ENCODE measurements at regions not wholly inside any gene's neighbourhood (a gene's known extent, or its start where the extent isn't known, plus 50 kb on each side); places are given as distances from the start of the nearest gene placed in this dataset.
A peak's percentile ranks its signal among the peaks of the same experiment; 100 is the strongest.
"Not testable (repeated sequence)": the region's sequence is repeated elsewhere in the genome, so short reads cannot be mapped to it uniquely, and the experiment has no call there.

DNA sequence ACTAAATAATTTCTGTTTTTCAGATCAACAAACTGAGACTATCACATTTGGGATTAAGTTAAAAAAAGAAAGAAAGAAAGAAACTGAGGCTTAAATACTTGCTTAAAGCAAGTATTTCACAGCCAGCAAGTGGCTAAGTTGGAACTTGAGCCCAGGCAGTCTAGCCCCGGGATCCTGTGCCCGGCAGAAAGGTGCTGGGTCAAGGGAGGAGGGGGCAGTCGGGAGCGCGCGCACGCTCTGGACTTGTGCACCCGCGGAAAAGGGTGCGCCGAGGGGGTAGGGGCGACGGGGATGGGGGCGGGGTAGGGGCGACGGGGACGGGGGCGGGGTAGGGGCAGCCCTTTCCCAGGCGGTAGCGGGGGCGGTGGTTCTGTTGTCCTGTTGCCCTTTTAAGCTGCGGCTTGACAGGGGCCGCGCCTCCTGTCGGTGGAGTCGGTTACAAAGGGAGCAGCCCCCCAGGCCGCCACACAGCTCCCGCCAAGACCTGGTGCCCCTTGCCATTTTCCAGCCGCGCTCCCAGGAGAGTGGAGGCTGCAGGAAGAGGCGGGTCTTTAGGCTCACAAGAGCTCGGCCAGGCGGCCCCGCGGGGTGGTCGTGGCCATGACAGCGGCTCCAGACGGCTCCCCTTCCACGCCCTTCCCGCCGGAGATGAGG lies 60.6 kb downstream of the GOLGA8T start:
- not testable (repeated sequence) for H3K27me3 Mint-ChIP-seq (ENCODE audit: low read depth); H3K4me1 Mint-ChIP-seq

DNA sequence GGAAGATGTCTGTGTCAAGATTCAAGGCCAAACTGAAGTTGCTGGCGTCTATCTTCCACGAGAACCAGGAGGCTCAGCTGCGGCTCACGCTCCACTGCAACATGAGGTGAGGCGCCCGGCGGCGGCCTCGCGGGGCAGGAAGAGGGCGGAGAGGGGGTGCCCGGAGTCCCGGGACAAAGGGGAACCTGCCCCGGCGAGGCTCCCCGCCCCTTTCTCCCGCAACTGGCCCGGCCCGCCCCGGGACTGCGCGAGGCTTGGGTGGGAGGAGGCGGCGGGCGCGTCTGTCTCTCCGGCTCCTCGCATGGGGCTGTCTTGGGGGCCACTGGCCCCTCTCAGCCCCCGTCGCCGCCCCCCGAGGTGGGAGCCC lies 61.1 kb downstream of the GOLGA8T start:
- H3K9me3 Mint-ChIP-seq; H3K27me3 Mint-ChIP-seq (ENCODE audit: low read depth); H3K4me1 Mint-ChIP-seq; H3K36me3 Mint-ChIP-seq; H3K4me3 Mint-ChIP-seq; H3K27ac Mint-ChIP-seq: not testable (repeated sequence)
- DNase-seq (ENCODE audit: low spot score in 2 of 2, unreplicated experiment in 2 of 2): peak; percentile 22 to 61

More for the DNA sequence above, 60.6 kb downstream of the GOLGA8T start:
- not testable (repeated sequence) for H3K27ac Mint-ChIP-seq; H3K4me3 Mint-ChIP-seq; DNase-seq (ENCODE audit: low spot score in 2 of 2, unreplicated experiment in 2 of 2); H3K36me3 Mint-ChIP-seq; H3K9me3 Mint-ChIP-seq

DNA sequence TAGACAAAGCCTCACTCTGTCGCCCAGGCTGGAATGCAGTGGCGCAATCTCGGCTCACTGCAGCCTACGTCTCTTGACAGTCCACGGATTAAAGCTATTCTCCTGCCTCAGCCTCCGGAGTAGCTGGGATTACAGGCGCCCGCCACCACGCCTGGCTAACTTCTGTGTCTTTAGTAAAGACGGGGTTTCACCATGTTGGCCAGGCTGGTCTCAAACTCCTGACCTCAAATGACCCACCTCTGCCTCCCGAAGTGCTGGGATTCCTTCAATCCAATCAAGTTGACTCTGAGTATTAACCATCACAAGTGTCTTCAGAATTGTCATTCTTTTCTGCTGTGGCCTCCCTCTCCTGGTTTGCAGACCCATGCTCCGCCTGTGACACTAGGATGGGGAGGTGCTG lies 61.9 kb downstream of the GOLGA8T start:
- DNase-seq (ENCODE audit: low spot score in 2 of 2, unreplicated experiment in 2 of 2); H3K27ac Mint-ChIP-seq: not testable (repeated sequence)

DNA sequence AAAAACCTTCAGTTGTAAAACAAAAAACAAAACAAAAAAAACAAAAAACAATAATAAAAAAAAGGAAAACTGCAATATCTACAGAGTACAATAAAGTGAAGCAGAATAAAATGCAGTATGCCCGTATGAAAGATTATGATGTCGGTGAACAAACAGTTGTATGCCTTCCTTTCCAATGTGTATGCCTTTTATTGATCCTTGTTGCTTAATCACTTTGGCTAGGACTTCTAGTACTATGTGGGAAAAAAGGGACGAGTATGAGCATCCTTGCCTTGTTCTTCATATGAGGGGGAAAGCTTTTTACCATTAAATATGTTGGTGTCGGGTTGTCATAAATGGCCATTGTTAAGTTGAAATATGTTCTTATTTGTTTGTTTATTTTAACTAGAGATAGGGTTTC lies 66.7 kb downstream of the GOLGA8T start:
- not testable (repeated sequence) for H3K27me3 Mint-ChIP-seq (ENCODE audit: low read depth); DNase-seq (ENCODE audit: low spot score in 2 of 2, unreplicated experiment in 2 of 2); H3K27ac Mint-ChIP-seq; H3K36me3 Mint-ChIP-seq; H3K9me3 Mint-ChIP-seq; H3K4me3 Mint-ChIP-seq; H3K4me1 Mint-ChIP-seq

More for the DNA sequence above, 61.9 kb downstream of the GOLGA8T start:
- H3K4me1 Mint-ChIP-seq; H3K9me3 Mint-ChIP-seq; H3K27me3 Mint-ChIP-seq (ENCODE audit: low read depth); H3K36me3 Mint-ChIP-seq: not testable (repeated sequence)
- H3K4me3 Mint-ChIP-seq: peak overlapping the region; percentile 55

DNA sequence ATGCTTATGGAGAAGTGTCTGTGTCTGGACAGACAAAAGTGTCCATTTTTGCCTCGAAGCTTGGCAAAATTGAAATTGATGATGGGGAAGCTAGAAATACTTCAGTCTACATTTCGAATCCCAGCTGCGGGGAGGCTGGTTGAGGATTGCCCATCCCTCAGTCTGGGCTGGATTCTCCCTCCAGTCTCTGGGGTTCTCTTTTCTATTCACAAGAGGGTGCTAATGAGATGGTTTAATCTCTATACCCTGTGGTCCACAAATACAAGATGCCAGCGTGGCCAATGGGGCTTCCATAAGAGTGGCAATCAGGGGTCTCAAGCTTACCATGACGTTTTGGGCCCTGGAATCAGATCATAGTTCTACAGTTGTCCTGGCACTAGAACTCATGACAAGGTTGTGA lies 78.9 kb downstream of the GOLGA8T start:
- H3K27ac Mint-ChIP-seq; DNase-seq (ENCODE audit: low spot score in 2 of 2, unreplicated experiment in 2 of 2); H3K9me3 Mint-ChIP-seq; H3K4me1 Mint-ChIP-seq; H3K36me3 Mint-ChIP-seq; H3K4me3 Mint-ChIP-seq; H3K27me3 Mint-ChIP-seq (ENCODE audit: low read depth): not testable (repeated sequence)

DNA sequence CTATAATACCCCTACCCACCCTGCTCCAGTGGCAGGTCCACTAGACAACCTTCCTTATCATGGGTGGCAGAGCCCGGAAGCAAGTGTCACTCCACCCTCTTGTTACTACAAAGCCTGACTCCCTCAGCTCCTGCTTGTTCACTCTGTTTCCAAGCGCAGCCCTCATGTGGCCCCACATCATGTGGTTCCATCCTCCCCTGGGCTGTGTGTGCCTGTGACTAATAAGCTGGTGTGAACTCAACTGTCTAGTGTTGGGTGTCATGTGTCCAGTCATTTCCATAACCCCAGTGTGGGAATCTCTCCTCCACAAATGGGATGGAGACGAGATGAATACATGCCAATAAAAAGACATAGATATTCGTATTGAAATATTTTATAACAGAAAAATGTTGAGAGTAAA lies 87.0 kb downstream of the GOLGA8T start:
- H3K4me3 Mint-ChIP-seq; H3K4me1 Mint-ChIP-seq; H3K36me3 Mint-ChIP-seq; H3K27me3 Mint-ChIP-seq (ENCODE audit: low read depth); DNase-seq (ENCODE audit: low spot score in 2 of 2, unreplicated experiment in 2 of 2); H3K9me3 Mint-ChIP-seq; H3K27ac Mint-ChIP-seq: not testable (repeated sequence)

DNA sequence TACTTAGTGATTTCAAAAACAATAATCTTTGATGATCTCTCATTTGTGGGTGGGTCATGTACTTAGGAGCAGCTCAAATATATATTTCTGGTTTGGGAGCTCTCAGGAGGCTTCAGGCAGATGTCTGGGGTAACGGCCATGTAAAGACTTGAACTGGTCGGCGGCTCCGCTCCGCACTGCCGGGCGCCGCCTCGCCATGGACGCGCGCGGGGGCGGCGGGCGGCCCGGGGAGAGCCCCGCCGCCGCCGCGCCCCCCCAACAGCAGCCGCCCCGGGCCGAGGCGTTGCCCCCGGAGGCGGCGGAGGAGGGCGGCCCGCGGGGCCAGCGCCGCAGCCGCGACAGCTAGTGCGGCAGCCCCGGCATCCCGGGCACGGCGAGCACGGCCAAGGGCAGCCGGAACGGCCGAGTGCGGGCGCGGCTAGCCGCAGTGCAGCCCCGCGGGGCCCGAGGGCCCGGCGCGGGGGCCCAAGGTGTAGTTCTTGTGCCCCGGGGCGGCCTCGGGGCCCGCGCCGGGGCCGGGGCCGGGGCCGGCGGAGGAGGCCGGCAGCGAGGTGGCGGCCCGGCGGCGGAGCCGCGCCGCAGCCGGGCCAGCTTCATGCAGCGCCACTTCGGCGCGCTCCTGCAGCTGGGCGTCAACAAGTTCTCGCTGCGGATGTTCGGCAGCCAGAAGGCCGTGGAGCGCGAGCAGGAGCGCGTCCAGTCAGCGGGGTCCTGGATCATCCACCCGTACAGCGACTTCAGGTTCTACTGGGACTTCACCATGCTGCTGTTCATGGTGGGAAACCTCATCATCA lies 88.1 kb downstream of the GOLGA8T start:
- not testable (repeated sequence) for H3K9me3 Mint-ChIP-seq; DNase-seq (ENCODE audit: low spot score in 2 of 2, unreplicated experiment in 2 of 2); H3K4me3 Mint-ChIP-seq; H3K27me3 Mint-ChIP-seq (ENCODE audit: low read depth); H3K27ac Mint-ChIP-seq; H3K36me3 Mint-ChIP-seq; H3K4me1 Mint-ChIP-seq

DNA sequence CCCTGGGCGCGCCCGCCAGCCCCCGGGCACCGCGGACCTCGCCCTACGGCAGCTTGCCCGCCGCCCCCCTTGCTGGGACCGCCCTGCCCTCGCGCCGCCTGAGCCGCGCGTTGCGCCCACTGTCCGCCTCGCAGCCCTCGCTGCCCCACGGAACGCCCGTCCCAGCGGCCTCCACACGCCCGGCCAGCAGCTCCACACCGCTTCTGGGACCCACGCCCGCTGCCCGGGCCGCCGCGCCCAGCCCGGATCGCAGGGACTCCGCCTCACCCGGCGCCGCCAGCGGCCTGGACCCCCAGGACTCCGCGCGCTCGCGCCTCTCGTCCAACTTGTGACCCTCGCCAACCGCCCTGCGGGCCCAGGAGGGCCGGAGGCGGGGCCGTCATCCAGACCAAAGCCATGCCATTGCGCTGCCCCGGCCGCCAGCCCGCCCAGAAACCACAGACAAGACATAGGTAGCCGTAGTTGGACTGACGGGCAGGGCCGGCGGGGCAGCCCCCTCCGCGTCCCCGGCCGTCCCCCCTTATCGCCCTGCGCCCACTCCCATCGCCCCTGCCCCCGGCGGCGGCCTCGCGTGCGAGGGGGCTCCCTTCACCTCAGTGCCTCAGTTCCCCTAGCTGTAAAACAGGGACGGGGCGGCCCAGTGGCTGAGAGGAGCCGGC lies 90.5 kb downstream of the GOLGA8T start:
- not testable (repeated sequence) for H3K36me3 Mint-ChIP-seq; H3K4me3 Mint-ChIP-seq; H3K27me3 Mint-ChIP-seq (ENCODE audit: low read depth); H3K4me1 Mint-ChIP-seq; H3K27ac Mint-ChIP-seq; H3K9me3 Mint-ChIP-seq; DNase-seq (ENCODE audit: low spot score in 2 of 2, unreplicated experiment in 2 of 2)

DNA sequence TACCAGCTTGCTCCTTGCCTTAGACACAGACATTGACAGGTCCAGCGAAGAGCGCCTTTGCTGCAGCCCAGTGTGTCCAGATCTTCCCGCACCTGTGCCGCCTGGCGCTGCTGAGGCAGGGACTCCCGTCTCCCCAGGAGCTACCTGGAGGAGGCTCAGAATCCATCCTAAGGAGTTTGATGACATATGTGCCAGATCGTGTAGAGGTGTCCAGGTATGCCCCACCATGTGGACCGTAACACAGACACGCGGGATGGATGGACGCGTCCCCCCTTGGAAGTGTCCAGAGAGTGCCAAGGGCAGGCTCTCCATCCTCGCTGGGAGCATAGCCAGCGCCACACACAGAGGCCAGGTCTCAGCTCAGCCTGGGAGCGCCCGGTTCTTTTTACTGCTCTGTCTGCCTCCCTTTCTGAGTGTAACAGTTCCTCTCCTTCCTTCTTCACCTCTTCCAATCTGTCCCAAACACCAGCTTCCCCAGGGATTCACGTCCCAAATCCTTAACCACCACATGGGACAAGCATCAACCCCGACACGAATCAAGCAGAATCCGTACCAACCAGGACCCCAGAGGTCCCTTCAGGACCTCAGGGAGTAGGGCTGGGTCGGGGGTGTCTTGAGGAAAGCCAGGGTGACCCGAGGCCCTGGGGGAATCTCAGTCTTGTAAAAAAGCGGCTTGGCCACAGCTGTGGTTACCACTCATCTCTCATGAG lies 126.7 kb downstream of the GOLGA8T start:
- H3K36me3 Mint-ChIP-seq; DNase-seq (ENCODE audit: low spot score in 2 of 2, unreplicated experiment in 2 of 2); H3K4me1 Mint-ChIP-seq; H3K4me3 Mint-ChIP-seq; H3K9me3 Mint-ChIP-seq; H3K27me3 Mint-ChIP-seq (ENCODE audit: low read depth); H3K27ac Mint-ChIP-seq: not testable (repeated sequence)

DNA sequence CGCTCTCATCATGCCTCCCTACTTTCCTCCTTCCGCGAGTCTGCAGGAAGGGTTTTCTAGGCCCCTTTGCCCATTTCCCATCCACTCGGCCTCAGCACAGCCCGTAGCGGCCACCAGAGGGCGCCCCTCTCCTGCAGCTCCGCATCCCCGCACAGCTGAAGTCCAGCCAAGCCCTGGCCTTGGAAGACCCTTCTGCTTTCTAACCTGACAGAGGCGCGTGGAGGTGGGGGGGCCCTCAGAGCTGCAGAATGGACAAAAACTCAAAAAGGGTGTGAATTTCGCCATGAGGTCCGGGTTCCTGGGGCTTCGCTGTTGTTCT lies 127.2 kb downstream of the GOLGA8T start:
- not testable (repeated sequence) for H3K36me3 Mint-ChIP-seq

DNA sequence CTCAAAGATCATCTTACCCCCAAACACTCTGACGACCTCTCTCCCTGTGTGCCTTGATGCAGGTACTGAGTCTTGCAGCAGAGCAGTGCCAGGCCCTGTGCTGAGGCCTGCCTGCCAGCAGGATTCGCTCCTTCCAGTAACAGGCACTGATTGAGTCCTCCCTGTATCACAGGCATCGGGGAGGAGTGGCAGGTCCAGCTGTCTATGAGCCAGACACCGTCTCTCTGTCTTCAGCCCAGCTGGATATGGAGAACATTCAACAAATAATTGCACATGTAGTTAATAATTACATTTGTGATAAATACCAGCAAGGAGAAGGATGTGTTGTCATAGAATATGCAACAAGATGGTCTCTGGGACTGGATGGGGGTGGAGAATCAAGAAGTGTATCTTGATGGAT lies 129.1 kb downstream of the GOLGA8T start:
- not testable (repeated sequence) for H3K36me3 Mint-ChIP-seq; DNase-seq (ENCODE audit: low spot score in 2 of 2, unreplicated experiment in 2 of 2); H3K27ac Mint-ChIP-seq; H3K4me1 Mint-ChIP-seq; H3K9me3 Mint-ChIP-seq; H3K27me3 Mint-ChIP-seq (ENCODE audit: low read depth); H3K4me3 Mint-ChIP-seq

More for the DNA sequence above, 127.2 kb downstream of the GOLGA8T start:
- H3K9me3 Mint-ChIP-seq; DNase-seq (ENCODE audit: low spot score in 2 of 2, unreplicated experiment in 2 of 2); H3K4me3 Mint-ChIP-seq; H3K4me1 Mint-ChIP-seq; H3K27me3 Mint-ChIP-seq (ENCODE audit: low read depth); H3K27ac Mint-ChIP-seq: not testable (repeated sequence)

DNA sequence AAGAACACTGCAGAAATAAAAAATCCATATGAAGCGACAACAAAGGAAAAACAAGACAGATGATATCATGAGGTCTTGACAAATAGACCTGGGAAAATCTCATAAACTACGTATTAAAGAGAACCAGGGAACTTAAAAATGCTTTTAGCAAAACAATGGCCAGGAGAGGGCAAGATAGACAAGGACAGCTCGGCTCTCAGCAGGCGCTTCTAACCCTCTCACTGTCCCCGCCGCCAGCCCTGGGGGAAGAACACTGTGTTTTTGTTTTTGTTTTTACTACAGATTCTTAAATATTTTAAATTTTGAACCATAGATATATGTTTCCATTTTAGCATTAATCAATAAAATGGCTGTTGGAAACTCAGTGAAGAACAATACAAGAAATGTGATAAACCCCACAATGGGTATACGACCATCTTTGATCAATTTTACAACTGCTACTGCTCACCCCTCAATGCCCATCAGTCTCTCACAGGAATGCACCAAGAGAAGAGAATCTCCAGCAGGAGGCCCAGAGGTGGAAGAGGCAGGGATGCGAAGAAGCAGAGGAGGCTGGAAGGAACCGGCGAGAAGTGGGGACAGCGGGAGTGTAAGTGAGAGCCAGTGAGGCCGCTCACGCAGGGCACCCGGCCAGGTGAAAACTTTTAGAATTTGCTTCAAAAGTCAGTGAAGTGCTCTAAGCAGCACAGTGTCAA lies 98.0 kb downstream of the CHRFAM7A start:
- not testable (repeated sequence) for H3K27ac Mint-ChIP-seq; H3K27me3 Mint-ChIP-seq (ENCODE audit: low read depth); H3K9me3 Mint-ChIP-seq; H3K36me3 Mint-ChIP-seq; H3K4me1 Mint-ChIP-seq; DNase-seq (ENCODE audit: low spot score in 2 of 2, unreplicated experiment in 2 of 2); H3K4me3 Mint-ChIP-seq

DNA sequence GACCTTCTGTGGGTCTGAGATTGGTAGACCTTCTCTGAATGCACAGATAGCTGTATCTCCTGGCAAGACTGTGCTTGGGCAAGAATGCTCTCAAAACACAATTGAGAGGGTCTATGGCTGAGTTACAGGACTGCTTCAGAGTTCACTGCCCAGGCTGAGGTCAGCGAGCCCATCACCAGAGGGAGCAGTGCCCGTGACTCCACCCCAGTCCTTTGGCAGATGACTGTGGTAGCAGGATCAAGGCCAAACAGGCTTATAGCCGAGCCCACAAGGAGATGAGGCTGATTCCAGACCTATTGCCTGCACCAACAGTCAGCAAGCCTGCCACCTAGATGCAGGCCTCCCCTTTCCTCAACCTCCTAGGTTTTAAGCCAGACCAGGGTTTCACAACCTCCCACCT lies 89.4 kb downstream of the CHRFAM7A start:
- H3K27ac Mint-ChIP-seq; H3K36me3 Mint-ChIP-seq; H3K9me3 Mint-ChIP-seq; H3K4me1 Mint-ChIP-seq; H3K4me3 Mint-ChIP-seq; H3K27me3 Mint-ChIP-seq (ENCODE audit: low read depth); DNase-seq (ENCODE audit: low spot score in 2 of 2, unreplicated experiment in 2 of 2): not testable (repeated sequence)

All from mesothelial cell of epicardium (in vitro differentiated cells).